Activated CD4-positive, alpha-beta T cell treated with anti-CD3 and anti-CD28 coated beads, Interleukin-2, Interleukin-6, amounts not matched to agents 100 ng/mL and 50 ng/mL, durations not matched to agents 16 hours and 8 hours (primary cell): ENCODE measurements at regions not wholly inside any gene's neighbourhood (a gene's known extent, or its start where the extent isn't known, plus 50 kb on each side); places are given as distances from the start of the nearest gene placed in this dataset.

Experiments
- DNase-seq: peaks from one replicate; pipeline ENCODE4 v3.0.0-alpha.2; 2020

GRCh38 chr13:30151388-30151787 is 156.0 kb downstream of the KATNAL1 start:
- DNase-seq = no peak

GRCh38 chr13:30149248-30149647 is 158.1 kb downstream of the KATNAL1 start:
- DNase-seq = no peak

- DNase-seq = no peak
These were observed 158.6 kb downstream of the KATNAL1 start for GRCh38 chr13:30148786-30149185.

DNA sequence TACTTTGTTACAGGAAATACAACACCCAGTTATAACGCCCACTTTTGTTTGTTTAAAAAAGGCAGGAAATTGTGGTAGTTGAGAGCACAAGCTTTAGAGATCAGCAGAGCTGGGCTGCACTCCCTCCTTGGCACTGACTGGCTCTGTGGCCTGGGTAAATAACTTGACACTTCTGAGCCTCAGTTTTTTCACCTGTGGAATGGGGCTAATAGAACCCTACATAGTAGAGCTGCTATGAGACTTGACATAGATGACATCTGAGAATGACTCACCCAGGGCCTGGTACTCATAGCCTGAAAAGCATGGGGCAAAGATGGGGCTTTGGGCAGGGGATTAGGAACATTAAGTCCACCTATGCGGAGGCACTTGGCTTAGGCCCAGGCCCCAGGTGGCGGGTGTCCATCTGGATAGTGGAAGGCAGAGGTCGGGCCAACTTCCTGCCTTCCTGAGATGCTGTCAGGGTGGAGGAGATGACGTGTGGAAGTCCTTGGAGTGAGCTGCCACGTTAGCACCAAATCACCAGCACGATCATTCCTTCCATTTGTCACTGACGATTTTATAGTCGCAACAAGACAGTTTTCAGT is 159.1 kb downstream of the KATNAL1 start:
- peak; percentile 82 for DNase-seq

DNA sequence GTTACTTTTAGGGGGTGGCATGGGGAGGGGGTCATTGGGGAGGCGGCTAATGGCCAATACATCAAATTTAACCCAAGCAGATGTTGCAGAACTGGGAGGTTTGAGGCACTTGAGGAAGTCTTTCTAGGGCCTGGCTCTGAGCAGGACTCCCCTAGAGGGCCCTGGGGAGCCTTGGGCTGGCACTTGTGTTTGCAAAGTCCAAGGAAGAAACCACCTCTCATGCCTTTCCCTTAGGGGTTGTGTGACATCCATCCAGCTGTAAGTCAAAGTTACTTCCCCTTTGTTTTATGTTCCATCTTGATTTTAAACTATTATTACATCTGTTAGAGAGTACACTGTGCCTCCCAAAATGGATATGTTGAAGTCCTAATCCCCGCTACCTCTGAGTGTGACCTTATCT is 159.9 kb downstream of the KATNAL1 start:
- no peak for DNase-seq

DNA sequence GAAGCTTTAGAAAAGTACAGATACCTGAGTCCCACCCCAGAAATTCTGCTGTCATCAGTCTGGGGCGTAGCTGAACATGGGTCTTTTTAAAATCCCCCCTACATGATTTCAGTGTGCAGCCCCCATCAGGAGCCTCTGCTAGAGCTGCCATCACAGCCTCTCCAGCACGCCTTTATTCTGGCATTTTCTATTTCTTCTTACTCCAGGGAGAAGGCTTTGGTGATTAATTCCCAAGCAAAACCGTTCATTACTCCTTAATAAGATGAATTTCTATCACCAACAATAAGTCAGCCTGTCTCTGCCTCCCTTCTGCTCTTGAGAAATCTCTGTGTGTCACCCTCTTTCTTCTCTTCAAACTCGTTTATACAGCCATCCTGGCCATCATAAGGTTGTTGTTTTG is 160.3 kb downstream of the KATNAL1 start:
- DNase-seq = no peak

DNA sequence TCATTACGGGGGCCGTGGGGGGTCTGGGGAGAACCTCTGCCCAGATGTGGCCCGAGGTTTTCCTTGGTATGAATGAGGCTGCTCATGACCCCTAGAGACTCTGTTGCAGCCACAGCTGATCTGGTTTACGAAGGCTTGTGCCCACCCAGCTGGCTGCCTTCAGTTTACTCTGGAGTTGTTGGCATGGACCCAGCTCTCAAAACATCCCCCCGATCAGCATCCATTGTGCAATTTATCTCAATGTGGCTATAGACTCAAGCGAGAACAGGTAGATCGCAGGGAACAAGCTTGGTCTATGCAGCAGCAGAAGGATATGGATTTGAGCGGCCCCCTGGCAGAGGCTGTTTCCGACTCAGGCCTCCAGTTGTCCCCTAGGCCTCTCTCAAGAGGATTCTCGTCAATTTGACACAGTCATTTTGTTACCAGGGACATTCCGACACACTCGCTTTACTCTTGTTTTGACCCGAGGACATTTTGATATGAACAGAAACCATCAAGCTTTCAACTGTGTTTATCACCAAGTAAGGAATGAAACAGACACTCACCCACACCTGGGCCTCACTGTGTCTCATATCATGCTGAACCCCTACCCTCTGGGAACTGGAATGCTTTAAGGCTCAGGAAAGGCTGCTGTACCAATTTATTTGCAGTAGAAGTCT is 161.5 kb downstream of the KATNAL1 start:
- peak; percentile 89 for DNase-seq

DNA sequence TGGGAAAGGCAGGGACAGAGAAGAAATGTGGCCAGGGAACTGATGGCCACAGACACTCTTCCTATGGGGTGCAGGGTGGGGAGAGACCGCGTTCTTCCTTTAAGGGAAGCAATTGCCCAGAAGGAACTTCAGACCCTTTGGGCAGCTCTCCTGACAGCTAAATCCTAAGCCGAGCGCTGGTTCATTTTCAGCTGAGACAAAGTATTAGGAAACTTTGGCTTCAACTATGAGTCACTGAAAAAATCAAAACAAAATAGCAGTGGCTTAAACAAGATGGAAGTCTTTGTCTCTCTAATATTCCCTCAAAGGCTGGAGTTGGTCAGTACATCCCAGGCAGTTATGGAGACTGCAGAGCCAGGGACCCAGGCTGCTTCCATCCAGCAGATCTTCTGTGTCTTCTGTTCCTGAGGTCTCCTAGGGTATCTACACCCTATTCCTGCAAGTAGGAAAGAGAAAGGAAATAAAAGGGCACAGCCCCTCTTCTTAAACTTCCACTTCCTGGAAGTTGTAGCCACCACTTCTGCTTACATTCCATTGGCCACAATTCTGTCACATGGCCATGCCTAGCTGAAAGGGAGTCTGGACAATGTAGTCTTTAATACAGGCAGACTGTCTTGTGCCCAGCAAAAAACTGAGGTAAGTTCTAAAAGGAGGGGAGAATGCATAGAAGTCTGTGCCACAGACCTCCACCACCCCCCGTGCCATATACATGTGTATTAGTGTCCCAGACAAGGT is 163.5 kb downstream of the KATNAL1 start:
- peak; percentile 70 for DNase-seq

GRCh38 chr13:30142486-30143211 is 164.7 kb downstream of the KATNAL1 start:
- DNase-seq = peak; percentile 64

GRCh38 chr13:30141775-30142485 is 165.4 kb downstream of the KATNAL1 start:
- DNase-seq = no peak

DNA sequence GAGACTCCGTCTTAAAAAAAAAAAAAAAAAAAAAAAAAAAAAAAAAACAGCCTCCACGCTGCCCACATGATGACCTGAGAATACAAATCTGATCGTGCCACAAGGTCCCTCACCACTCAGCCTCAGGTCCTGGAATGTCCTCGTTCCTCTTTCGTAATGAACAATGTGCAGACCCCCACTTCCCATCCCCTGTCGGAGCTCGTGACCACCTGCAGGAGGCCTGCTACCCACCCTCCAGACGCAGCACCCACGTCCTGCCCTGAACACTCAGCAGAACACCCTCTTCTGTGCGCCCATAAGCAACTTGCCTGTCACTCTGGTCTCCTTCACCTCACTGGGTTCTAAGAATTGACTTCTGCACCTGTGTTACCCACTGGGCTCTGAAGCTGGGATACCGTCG is 166.4 kb downstream of the KATNAL1 start:
- DNase-seq = no peak

DNA sequence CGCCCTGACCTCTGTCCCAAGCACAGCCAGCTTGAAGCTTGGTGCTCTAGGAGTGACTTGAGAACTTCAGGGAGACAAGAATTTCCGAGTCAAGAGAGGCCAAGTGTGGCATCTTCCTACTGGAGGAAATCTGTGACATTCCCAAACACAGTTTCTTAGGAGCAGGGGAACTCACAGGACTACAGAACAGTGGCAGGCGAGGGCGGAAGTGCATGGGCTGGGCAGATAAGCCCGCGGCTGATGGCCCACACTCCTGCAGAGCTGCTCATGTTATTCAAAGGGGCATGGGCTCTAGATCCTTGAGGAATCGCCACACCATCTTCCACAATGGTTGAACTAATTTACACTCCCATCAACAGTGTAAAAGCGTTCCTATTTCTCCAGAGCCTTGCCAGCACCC is 168.8 kb downstream of the KATNAL1 start:
- no peak for DNase-seq

GRCh38 chr13:30135868-30136267 is 171.5 kb downstream of the KATNAL1 start:
- no peak for DNase-seq

DNA sequence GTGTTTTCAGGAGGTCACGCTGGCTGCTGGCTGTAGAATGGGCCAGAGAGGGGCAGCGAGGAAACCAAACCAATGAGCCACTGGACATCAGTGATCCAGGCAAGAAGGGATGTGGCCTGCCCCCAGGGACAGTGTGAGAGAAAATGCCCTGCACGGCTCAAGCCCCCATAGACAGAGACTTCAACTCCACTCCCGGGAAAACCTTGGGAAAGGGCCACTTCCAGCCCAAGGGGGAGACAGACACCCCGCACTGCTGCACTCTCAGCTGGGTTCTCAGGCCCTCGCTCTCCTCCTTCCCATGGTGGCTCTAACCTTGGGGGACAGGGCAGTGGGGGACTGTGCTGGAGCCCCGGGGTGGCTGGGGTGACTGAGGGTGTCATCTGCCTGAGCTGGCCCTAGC is 172.0 kb downstream of the KATNAL1 start:
- no peak for DNase-seq

- no peak for DNase-seq
These were observed 172.8 kb downstream of the KATNAL1 start for GRCh38 chr13:30134578-30134977.

DNA sequence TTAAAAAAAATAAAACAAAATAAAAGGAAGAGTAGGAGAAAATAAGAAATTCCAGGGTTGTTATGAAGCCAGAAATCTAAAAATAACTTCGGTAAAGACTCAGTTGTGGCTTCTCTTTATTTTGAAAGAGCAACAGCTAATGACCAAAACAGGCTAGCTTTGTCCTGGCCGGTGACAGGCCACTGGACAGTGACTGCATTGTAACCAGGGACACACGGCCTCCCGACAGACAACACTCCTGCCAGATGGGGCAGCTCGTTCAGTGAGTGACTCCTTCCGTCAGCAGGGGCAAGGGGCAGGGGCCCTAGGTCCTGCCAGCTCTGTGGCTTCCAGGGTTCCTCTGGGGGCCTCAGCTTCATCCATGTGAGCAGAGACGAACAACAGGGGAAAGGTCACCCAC is 173.4 kb downstream of the KATNAL1 start:
- no peak for DNase-seq

DNA sequence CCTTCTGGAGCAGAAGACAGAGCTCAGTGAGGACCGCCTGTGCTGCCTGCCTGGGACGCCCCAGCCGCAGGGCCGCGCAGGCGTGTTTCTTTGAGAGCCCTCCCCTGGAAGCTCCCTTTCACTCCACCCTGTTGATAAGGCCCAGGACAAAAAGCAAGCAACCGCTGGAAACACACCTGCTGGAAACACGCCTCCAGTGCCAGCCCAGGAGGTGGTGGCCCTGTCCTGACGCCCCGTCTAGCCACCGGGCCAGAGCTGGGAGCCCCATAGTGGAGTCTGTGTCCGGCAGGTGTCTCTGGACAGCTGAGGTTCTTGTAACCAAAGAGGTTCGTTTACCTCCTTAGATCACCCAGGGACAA is 173.8 kb downstream of the KATNAL1 start:
- no peak for DNase-seq

- peak; percentile 99 for DNase-seq
These were observed 174.5 kb downstream of the KATNAL1 start for GRCh38 chr13:30132623-30133553.

DNA sequence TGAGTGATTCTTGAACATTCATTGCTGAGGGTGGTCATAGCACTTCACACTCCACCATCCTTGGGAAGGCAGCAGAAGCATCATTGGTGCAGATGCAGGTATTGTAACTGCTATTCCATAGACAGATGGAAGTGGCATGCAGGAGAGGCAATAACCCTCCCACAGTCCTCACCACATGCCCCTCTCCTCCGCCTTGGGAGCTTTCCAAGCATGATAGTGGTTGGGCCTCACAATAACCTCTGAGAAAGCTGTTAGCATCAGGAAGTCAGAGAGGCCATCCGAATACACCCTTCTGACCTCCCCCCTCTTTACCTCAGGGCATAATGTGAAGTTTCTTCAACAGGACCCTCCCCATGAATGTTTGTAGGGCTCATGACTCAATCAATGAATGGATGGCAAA is 177.9 kb downstream of the KATNAL1 start:
- DNase-seq = no peak

DNA sequence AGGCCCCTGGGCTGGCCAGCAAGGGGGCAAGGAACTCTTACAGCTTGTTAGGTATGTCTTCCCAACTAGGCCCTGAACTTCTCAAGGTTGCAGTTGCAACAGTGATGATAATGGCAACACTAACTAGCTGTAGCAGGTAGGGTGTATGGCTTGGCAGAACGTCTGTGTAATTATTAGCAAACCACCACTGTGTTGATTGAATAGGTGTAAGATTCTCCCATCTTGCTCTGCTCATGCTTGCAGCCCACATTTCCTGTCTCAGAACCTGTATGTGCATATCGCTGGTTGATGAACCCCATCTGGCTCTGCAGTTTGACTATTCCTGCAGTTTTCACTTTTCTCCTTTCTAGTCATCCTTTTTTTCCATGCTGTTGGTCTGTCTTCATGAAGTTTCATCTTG is 178.8 kb downstream of the KATNAL1 start:
- no peak for DNase-seq

- no peak for DNase-seq
These were observed 179.3 kb downstream of the KATNAL1 start for GRCh38 chr13:30128095-30128494.

DNA sequence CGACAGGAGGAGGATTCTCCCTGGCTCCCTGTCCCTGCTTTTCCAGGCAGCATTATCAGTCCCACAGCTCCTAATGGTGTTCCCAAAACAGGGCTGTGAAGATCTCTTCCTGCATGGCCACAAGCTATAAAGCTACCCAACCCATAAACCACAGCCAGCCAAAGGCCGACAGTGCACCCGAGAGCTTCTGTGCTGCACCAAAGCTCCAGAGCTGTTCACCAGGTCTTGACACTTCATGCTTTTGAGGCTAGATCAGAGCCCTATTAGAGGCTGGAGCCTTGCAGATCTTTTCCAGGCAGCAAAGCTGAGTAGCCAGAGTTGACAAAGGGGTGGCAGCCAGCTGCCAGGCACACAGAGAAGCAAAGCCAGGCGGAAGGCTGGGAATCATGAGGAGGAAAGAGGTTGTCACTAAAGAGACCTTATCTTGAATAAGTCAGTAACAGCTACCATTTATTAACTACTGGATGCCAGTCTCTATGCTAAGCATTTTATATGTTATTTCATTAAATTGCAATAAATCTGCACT is 180.4 kb downstream of the KATNAL1 start:
- no peak for DNase-seq
